GM12864 (cell line): ENCODE measurements at regions not wholly inside any gene's neighbourhood (a gene's known extent, or its start where the extent isn't known, plus 50 kb on each side); places are given as distances from the start of the nearest gene placed in this dataset.
"Not testable (repeated sequence)": the region's sequence is repeated elsewhere in the genome, so short reads cannot be mapped to it uniquely, and the experiment has no call there.

Source experiments
- DNase-seq: peaks from one replicate; pipeline ENCODE4 v3.0.0-alpha.2; 2011; ENCODE audit warnings: low read depth
- H3K4me3 ChIP-seq: 2 replicates; pipeline ENCODE4 v1.5.1; 2011; ENCODE audit warnings: mild to moderate bottlenecking, low read depth, low read length, control low read depth
- CTCF ChIP-seq: IDR thresholded peaks from 2 replicates; pipeline ENCODE4 v1.5.1; 2011; ENCODE audit warnings: low read depth, mild to moderate bottlenecking, moderate library complexity, low read length, control low read depth, inconsistent platforms; ENCODE audit errors: missing control alignments

GRCh38 chr12:131421509-131422186 is 289.2 kb upstream of the SFSWAP start:
- TF ChIP-seq CTCF, result no peak
- H3K4me3 ChIP-seq, result no peak overlapping the region
- no peak for DNase-seq

GRCh38 chr12:131422187-131422520 is 288.7 kb upstream of the SFSWAP start:
- no peak for TF ChIP-seq CTCF
- H3K4me3 ChIP-seq, result no peak overlapping the region
- no peak for DNase-seq

DNA sequence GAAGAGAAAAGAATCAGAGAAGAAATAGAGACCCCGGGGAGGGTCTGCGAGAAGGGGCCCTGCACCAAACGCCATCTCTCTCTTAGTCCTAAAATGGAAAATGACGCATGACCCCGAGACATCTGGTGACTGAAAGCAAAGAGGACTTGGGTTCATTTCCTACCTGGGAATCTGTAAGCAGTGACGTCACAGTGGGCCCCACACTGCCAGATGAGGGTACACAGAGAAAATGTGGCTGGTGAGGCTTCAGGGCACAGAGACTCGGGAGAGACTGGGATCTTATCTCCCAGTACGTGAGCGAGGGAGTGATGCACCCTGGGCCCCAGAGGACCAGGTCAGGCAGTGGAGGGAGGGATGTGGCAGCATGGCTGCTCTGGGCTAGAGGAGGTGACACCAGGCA is 288.1 kb upstream of the SFSWAP start:
- TF ChIP-seq CTCF, result no peak
- H3K4me3 ChIP-seq, result no peak overlapping the region
- no peak for DNase-seq

- no peak for TF ChIP-seq CTCF
- no peak for DNase-seq
- no peak overlapping the region for H3K4me3 ChIP-seq
Measured at GRCh38 chr12:131424270-131424669, 286.6 kb upstream of the SFSWAP start.

DNA sequence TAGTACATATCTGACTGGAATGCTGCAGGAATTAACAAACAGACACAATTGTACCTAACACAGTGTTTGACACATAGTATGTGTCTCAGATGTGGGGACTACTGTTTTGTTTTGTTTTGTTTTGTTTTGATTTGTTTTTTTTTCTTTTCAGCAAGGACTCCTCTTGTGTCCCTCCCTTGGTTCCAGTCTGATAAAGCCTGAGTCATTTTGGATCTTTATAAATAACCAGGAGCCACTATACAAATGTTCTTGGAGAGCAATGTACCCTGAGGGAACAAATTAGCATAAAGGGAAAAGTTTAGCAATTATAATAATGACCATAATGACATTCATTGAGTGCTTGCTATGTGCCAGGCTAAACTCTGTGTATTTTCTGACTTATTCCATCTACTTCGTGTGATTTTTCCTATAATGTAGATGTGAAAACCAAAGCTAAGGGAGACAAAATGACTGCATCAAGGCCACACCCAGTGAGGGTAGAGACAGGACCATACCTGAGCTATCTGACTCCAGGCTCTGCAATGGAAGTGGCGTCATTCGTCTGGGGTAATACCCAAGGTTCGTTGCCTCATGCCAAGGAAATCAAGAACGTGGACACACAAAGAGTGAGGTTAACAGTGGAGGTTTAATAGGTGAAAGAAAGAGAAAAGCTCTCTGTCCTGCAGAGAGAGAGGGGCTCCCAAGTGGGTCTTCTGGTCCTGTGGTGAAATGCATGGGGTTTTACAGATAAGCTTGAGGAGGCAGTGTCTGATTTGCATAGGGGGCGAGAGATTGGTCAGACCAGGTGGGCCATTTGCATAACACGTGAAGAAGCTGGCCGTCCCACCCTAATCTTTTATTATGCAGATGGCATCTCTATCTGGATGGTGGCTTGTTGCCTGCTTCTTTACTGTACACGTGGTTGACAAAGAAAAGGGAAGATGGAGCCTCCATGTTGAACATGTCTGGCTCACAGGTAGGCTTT is 285.5 kb upstream of the SFSWAP start:
- no peak overlapping the region for H3K4me3 ChIP-seq

GRCh38 chr12:131428091-131428685 is 282.7 kb upstream of the SFSWAP start:
- no peak overlapping the region for H3K4me3 ChIP-seq
- no peak for DNase-seq
- no peak for TF ChIP-seq CTCF

More for the DNA sequence above, 285.5 kb upstream of the SFSWAP start:
- TF ChIP-seq CTCF, result no peak
- DNase-seq, result no peak

GRCh38 chr12:131429221-131429620 is 281.7 kb upstream of the SFSWAP start:
- not testable (repeated sequence) for H3K4me3 ChIP-seq, DNase-seq

- not testable (repeated sequence) for H3K4me3 ChIP-seq, DNase-seq
Measured at GRCh38 chr12:131429697-131430096, 281.2 kb upstream of the SFSWAP start.
